Testis (tissue), 2 donors: ENCODE measurements at regions not wholly inside any gene's neighbourhood (a gene's known extent, or its start where the extent isn't known, plus 50 kb on each side); places are given as distances from the start of the nearest gene placed in this dataset.

Experiments used
- DNase-seq: peaks from one replicate; pipeline ENCODE4 v3.0.0-alpha.2; 2019
- H3K27ac ChIP-seq, 2 donors: fragments of 200-600 bp; sonication (generic); one replicate each; pipeline ENCODE4 v1.5.1; 2019
- H3K27me3 ChIP-seq: fragments of 200-600 bp; sonication (generic); one replicate; pipeline ENCODE4 v1.5.1; 2019
- H3K36me3 ChIP-seq: fragments of 200-600 bp; sonication (generic); one replicate; pipeline ENCODE4 v1.5.1; 2017; ENCODE audit warnings: low read depth; ENCODE audit errors: missing control alignments
- H3K4me1 ChIP-seq: fragments of 200-600 bp; sonication (generic); one replicate; pipeline ENCODE4 v1.5.1; 2019
- H3K4me3 ChIP-seq, 2 donors: fragments of 200-600 bp; sonication (generic); one replicate each; pipeline ENCODE4 v1.5.1; 2017 to 2019
- H3K9me3 ChIP-seq: fragments of 200-600 bp; sonication (generic); one replicate; pipeline ENCODE4 v1.5.1; 2017
- POLR2A ChIP-seq: fragments of 450-650 bp; IDR thresholded peaks from one replicate; pipeline ENCODE4 v1.6.1; 2017; ENCODE audit warnings: antibody characterized with exemption, mild to moderate bottlenecking, moderate library complexity
- WGBS, 2 donors: methylation state at CpG; one replicate each; pipeline ENCODE4 v1.1.5; 2018; 5-methylcytosine and 5-hydroxymethylcytosine counted together
- intact Hi-C: fragments of 100-400 bp; cut with DNase I; formaldehyde crosslinking; loops from one replicate; pipeline ENCODE4 v1.15.1; 2023; ENCODE audit warnings: low total_unique reads
- TF ChIP-seq, protein P1 (sequence below), 3 experiments: fragments of 450-650 bp in 2 of 3; fragments of 200-600 bp in 1 of 3; sonication (generic) in 1 of 3; IDR thresholded peaks; one replicate each; pipeline ENCODE4 v1.5.1; 2016 to 2019; ENCODE audit warnings: antibody characterized with exemption in 3 of 3, mild to moderate bottlenecking in 2 of 3, moderate library complexity in 1 of 3

DNA sequence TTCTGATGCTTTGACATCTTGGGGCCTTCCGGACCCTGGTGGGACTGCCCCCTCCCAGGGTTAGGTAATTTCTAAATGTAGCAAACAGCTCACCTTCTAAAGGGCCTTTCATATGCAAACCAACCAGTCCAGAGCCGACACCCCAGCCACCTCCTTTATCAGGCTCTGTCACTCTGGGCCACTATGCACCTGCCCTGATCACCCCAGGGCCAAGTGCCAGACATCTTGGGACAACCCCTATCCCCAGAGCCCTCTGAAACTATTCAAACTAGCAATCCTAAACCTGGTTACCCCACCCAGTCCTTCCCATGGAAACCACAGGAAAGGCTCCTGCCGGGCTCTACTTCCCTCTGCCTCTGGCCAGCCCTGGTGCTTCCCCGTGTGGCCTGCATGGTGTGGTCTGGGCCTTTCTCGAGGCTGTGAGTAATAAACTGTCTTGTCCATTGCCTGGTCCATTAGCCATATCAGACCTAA, 91.2 kb upstream of the TNRC6C start:
- no peak for DNase-seq
- TF ChIP-seq POLR2A: no peak
- TF ChIP-seq, protein P1, sequence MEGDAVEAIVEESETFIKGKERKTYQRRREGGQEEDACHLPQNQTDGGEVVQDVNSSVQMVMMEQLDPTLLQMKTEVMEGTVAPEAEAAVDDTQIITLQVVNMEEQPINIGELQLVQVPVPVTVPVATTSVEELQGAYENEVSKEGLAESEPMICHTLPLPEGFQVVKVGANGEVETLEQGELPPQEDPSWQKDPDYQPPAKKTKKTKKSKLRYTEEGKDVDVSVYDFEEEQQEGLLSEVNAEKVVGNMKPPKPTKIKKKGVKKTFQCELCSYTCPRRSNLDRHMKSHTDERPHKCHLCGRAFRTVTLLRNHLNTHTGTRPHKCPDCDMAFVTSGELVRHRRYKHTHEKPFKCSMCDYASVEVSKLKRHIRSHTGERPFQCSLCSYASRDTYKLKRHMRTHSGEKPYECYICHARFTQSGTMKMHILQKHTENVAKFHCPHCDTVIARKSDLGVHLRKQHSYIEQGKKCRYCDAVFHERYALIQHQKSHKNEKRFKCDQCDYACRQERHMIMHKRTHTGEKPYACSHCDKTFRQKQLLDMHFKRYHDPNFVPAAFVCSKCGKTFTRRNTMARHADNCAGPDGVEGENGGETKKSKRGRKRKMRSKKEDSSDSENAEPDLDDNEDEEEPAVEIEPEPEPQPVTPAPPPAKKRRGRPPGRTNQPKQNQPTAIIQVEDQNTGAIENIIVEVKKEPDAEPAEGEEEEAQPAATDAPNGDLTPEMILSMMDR (IDR thresholded peaks at IDR 0.05): no peak
- WGBS, 2 donors: 86% methylated on average over 5 of the region's 5 CpGs
- Histone ChIP-seq H3K36me3 (no peaks in the 10 kb centered on the region), H3K27me3 (no peaks in the 10 kb centered on the region), H3K9me3 (no peaks in the 10 kb centered on the region), H3K4me3 (no peak overlapping the region), H3K27ac (no peak overlapping the region), H3K4me1 (peaks cover 13% of the 10 kb centered on the region)
- intact Hi-C loops: no loop called here

DNA sequence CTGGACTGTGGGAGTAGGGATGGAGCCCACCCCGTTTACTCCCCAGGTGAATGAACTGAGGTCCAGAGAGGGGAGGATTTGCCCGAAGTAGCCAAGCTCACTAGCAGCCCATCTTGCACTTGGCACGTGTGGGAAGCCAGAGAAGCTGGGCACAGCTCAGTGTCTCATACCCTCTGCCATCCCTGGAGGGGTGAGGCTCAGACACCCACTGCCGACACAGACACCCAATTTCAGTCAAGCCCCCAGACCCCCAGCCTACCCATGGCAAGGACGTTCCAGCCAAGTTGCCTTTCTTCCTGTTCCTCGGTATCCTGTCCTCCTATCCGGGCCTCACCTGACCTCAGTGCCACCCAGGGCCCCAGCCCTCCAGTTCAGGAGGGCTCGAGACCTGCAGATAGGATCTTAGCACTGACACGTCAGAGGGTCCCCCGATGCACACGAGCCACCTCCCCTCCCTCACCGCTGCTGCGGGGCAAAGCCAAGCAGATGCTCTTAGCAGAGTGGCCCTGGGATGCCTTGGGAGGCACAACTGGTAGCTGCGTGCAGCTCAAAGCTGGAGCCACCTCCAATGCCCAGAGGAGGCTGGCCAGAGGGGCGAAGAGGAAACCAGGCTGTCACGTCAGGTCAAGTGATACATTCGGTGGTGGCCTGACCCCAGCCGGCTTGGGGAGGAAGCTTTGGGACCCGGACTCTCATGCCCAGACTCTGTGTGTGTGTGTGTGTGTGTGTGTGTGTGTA, 90.4 kb upstream of the TNRC6C start:
- 92 to 93% methylated on average over 18 to 19 of the region's 19 CpGs for WGBS, 2 donors
- H3K4me3 ChIP-seq: no peak overlapping the region
- intact Hi-C loops: no loop called here
- TF ChIP-seq, protein P1 (IDR thresholded peaks at IDR 0.05): no peak
- no peak for TF ChIP-seq POLR2A
- H3K27ac ChIP-seq: no peak overlapping the region
- H3K4me1 ChIP-seq: peaks cover 13% of the 10 kb centered on the region
- no peaks in the 10 kb centered on the region for H3K9me3 ChIP-seq
- no peaks in the 10 kb centered on the region for H3K36me3 ChIP-seq
- DNase-seq: no peak
- H3K27me3 ChIP-seq: no peaks in the 10 kb centered on the region

DNA sequence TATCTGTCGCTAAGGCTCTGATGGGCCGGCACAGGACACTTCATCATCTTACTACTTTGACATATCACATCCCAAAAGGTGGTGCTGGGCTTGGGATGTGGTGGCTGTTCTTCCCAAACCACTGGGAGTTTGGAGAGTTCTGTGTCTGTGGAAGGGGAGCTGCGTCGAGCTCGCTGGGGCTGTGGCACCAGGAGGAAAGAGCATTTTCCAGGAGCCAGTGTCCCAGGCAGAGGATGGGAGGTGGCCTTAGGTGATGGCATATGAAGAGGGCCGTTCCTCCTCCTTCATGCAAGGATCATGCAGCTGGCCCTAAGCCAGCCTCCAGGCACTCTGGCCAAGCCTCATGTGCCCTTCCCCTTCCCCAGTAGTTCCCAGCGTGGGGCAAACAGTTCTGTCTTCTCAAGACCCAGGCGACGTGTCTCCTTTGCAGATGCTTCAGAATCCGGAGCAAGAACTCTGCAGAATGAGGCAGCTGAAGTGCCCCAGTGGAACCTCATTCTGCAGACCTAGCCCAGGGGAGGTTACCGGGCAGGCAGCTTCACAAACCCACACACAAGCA, 89.4 kb upstream of the TNRC6C start:
- no peak for DNase-seq
- Histone ChIP-seq H3K27me3 (no peaks in the 10 kb centered on the region), H3K4me1 (peaks cover 13% of the 10 kb centered on the region), H3K27ac (no peak overlapping the region), H3K36me3 (no peaks in the 10 kb centered on the region), H3K4me3 (no peak overlapping the region), H3K9me3 (no peaks in the 10 kb centered on the region)
- intact Hi-C loops: no loop called here
- WGBS, 2 donors: 80 to 84% methylated on average over 7 to 10 of the region's 11 CpGs
- TF ChIP-seq, protein P1 (IDR thresholded peaks at IDR 0.05): no peak
- no peak for TF ChIP-seq POLR2A

DNA sequence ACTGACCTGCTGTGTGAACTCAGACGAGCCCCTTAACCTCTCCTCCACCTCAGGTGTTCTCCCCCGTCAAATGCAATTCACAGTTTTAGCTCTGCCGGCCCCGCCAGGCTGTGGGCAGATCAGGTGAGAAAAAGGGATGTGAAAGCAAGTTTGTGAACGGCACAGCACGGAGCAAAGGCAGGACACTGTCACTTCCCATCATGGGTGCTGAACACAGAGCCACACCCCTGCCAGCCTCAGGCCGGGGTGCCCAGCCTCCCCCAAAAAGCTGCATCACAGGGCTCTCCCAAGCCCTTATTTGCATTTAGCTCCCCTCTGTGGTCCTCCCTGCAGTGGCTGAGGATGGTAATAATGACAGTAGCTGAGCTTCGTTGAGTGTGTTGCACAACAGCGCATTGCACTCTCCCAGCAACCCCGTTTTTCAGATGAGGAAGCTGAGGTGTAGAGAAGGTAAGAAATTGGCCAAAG, 88.8 kb upstream of the TNRC6C start:
- Histone ChIP-seq H3K4me3 (no peak overlapping the region), H3K4me1 (peaks cover 8% of the 10 kb centered on the region), H3K27ac (no peak overlapping the region), H3K36me3 (no peaks in the 10 kb centered on the region), H3K9me3 (no peaks in the 10 kb centered on the region), H3K27me3 (no peaks in the 10 kb centered on the region)
- DNase-seq: no peak
- TF ChIP-seq POLR2A: no peak
- TF ChIP-seq, protein P1 (IDR thresholded peaks at IDR 0.05): no peak
- 83 to 93% methylated on average over 8 to 10 of the region's 10 CpGs for WGBS, 2 donors
- intact Hi-C loops: no loop called here
